ENCODE measurements at regions not wholly inside any gene's neighbourhood (a gene's known extent, or its start where the extent isn't known, plus 50 kb on each side); places are given as distances from the start of the nearest gene placed in this dataset.

DNA sequence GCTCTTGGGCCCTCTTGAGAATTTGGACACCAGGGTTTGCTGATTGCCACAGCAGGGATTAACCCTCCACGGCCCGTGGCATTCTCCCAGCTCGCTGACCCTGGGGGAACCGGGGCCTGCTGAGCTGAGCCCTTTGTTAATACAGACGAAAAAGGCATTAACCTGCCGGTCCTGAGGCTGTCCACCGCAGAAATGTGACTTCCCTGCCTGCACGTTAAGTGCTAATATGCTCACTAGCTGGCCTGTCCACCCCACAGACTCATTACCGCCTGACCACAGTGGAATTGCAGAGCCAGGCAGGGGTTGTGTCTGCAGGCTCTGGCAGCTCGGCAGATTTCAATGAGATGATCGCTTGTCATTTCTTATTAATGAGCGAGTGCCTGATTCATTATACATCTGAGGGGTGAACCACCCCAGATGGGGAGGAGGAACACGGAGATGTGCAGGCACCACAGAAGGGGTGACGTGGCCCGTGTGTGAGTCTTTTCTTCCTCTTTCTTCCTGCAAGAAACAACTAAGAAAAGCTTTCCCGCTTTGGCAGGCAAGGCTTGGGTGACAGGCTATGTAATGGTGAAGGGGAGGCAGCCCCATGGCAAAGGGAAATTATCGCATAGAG is 126.0 kb downstream of the GLI2 start:
- Histone ChIP-seq H3K4me2 (ENCODE audit: control insufficient read depth, insufficient read depth) (no peak overlapping the region), H4K20me1 (ENCODE audit: control insufficient read depth, insufficient read depth) (no peaks in the 10 kb centered on the region), H3K79me2 (ENCODE audit: control insufficient read depth, insufficient read depth, low read length) (no peaks in the 10 kb centered on the region), H2AFZ (ENCODE audit: control insufficient read depth, low read depth, low read length) (no peak overlapping the region), H3K4me1 (ENCODE audit: control insufficient read depth, insufficient read depth, low read length) (no peaks in the 10 kb centered on the region), H3K36me3 (ENCODE audit: control insufficient read depth in 2 of 2, insufficient read depth in 2 of 2, low read length in 1 of 2) (no peaks in the 10 kb centered on the region), H3K27ac (ENCODE audit: control insufficient read depth, insufficient read depth) (no peak overlapping the region), H3K9me3 (replicated peaks; ENCODE audit: control insufficient read depth, insufficient read depth, low read length) (no peaks in the 10 kb centered on the region), H3K9ac (ENCODE audit: control insufficient read depth, insufficient read depth, low read length) (no peak overlapping the region), H3K27me3 (replicated peaks in 1 of 2; ENCODE audit: control insufficient read depth in 2 of 2, insufficient read depth in 2 of 2, low read length in 1 of 2) (peaks cover 0 to 2% of the 10 kb centered on the region in 2 experiments; a peak in 2 of 4 replicates), H3K4me3 (no peak overlapping the region)
- BruUV-seq (replicated peaks), result no TSS peak
- ChIA-PET RAD21 (ENCODE audit: unreplicated experiment) (no interaction called here), SMC1A (ENCODE audit: uncharacterized antibody, unreplicated experiment) (no interaction called here), CTCF (no interaction called here), POLR2A (no interaction called here)
- WGBS (ENCODE audit: insufficient coverage, insufficient replicate concordance, low lambda C conversion rate, missing lambda C conversion rate), result 26% methylated on average over 17 of the region's 17 CpGs
- no peak for FAIRE-seq
- no peak for ATAC-seq
- intact Hi-C loops (cut with micrococcal nuclease; ENCODE audit: unreplicated experiment), result no loop called here
- DNase-seq (ENCODE audit: low read depth, low spot score), result no peak
- in situ Hi-C loops (cut with MboI), result no loop called here
- TF ChIP-seq, protein P1, sequence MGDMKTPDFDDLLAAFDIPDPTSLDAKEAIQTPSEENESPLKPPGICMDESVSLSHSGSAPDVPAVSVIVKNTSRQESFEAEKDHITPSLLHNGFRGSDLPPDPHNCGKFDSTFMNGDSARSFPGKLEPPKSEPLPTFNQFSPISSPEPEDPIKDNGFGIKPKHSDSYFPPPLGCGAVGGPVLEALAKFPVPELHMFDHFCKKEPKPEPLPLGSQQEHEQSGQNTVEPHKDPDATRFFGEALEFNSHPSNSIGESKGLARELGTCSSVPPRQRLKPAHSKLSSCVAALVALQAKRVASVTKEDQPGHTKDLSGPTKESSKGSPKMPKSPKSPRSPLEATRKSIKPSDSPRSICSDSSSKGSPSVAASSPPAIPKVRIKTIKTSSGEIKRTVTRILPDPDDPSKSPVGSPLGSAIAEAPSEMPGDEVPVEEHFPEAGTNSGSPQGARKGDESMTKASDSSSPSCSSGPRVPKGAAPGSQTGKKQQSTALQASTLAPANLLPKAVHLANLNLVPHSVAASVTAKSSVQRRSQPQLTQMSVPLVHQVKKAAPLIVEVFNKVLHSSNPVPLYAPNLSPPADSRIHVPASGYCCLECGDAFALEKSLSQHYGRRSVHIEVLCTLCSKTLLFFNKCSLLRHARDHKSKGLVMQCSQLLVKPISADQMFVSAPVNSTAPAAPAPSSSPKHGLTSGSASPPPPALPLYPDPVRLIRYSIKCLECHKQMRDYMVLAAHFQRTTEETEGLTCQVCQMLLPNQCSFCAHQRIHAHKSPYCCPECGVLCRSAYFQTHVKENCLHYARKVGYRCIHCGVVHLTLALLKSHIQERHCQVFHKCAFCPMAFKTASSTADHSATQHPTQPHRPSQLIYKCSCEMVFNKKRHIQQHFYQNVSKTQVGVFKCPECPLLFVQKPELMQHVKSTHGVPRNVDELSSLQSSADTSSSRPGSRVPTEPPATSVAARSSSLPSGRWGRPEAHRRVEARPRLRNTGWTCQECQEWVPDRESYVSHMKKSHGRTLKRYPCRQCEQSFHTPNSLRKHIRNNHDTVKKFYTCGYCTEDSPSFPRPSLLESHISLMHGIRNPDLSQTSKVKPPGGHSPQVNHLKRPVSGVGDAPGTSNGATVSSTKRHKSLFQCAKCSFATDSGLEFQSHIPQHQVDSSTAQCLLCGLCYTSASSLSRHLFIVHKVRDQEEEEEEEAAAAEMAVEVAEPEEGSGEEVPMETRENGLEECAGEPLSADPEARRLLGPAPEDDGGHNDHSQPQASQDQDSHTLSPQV (IDR thresholded peaks at IDR 0.05), result no peak
- TF ChIP-seq JUND (IDR thresholded peaks at IDR 0.05; ENCODE audit: low read depth, low read length) (no peak), ATF7 (IDR thresholded peaks at IDR 0.05; ENCODE audit: low read depth) (no peak), KDM1A (IDR thresholded peaks at IDR 0.05; ENCODE audit: borderline replicate concordance) (no peak), KLF5 (IDR thresholded peaks at IDR 0.05; ENCODE audit: partially characterized antibody) (no peak), MEF2A (IDR thresholded peaks at IDR 0.05; ENCODE audit: insufficient read depth, low read depth, low read length) (no peak), ZNF274 (IDR thresholded peaks at IDR 0.05; ENCODE audit: insufficient read depth, insufficient read length) (no peak), STAT1 (conservative IDR thresholded peaks at IDR 0.05) (no peak), PAX8 (IDR thresholded peaks at IDR 0.05) (no peak), EED (IDR thresholded peaks at IDR 0.05; ENCODE audit: low read depth) (no peak), SREBF2 (IDR thresholded peaks at IDR 0.05; ENCODE audit: low read length) (no peak), YY1 (IDR thresholded peaks at IDR 0.05; ENCODE audit: low read depth, low read length) (no peak), ZSCAN29 (IDR thresholded peaks at IDR 0.05) (no peak)
- TF ChIP-seq, protein P2, sequence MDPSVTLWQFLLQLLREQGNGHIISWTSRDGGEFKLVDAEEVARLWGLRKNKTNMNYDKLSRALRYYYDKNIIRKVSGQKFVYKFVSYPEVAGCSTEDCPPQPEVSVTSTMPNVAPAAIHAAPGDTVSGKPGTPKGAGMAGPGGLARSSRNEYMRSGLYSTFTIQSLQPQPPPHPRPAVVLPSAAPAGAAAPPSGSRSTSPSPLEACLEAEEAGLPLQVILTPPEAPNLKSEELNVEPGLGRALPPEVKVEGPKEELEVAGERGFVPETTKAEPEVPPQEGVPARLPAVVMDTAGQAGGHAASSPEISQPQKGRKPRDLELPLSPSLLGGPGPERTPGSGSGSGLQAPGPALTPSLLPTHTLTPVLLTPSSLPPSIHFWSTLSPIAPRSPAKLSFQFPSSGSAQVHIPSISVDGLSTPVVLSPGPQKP (IDR thresholded peaks at IDR 0.05; ENCODE audit: low read depth, low read length), result no peak
- TF ChIP-seq, protein P3, sequence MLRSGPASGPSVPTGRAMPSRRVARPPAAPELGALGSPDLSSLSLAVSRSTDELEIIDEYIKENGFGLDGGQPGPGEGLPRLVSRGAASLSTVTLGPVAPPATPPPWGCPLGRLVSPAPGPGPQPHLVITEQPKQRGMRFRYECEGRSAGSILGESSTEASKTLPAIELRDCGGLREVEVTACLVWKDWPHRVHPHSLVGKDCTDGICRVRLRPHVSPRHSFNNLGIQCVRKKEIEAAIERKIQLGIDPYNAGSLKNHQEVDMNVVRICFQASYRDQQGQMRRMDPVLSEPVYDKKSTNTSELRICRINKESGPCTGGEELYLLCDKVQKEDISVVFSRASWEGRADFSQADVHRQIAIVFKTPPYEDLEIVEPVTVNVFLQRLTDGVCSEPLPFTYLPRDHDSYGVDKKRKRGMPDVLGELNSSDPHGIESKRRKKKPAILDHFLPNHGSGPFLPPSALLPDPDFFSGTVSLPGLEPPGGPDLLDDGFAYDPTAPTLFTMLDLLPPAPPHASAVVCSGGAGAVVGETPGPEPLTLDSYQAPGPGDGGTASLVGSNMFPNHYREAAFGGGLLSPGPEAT (IDR thresholded peaks at IDR 0.05; ENCODE audit: low read depth), result no peak
- TF ChIP-seq, protein P4, sequence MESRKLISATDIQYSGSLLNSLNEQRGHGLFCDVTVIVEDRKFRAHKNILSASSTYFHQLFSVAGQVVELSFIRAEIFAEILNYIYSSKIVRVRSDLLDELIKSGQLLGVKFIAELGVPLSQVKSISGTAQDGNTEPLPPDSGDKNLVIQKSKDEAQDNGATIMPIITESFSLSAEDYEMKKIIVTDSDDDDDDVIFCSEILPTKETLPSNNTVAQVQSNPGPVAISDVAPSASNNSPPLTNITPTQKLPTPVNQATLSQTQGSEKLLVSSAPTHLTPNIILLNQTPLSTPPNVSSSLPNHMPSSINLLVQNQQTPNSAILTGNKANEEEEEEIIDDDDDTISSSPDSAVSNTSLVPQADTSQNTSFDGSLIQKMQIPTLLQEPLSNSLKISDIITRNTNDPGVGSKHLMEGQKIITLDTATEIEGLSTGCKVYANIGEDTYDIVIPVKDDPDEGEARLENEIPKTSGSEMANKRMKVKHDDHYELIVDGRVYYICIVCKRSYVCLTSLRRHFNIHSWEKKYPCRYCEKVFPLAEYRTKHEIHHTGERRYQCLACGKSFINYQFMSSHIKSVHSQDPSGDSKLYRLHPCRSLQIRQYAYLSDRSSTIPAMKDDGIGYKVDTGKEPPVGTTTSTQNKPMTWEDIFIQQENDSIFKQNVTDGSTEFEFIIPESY (IDR thresholded peaks at IDR 0.05), result no peak
- TF ChIP-seq, protein P5, sequence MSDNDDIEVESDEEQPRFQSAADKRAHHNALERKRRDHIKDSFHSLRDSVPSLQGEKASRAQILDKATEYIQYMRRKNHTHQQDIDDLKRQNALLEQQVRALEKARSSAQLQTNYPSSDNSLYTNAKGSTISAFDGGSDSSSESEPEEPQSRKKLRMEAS (IDR thresholded peaks at IDR 0.05; ENCODE audit: low read depth, low read length), result no peak
